GM12891 (cell line): ENCODE measurements at regions not wholly inside any gene's neighbourhood (a gene's known extent, or its start where the extent isn't known, plus 50 kb on each side); places are given as distances from the start of the nearest gene placed in this dataset.

Source experiments
- POLR2A ChIP-seq: IDR thresholded peaks from 2 replicates; pipeline ENCODE4 v1.6.1; 2011; ENCODE audit warnings: low read depth, low read length, control low read depth
- POLR2AphosphoS5 ChIP-seq: IDR thresholded peaks from 2 replicates; pipeline ENCODE4 v1.6.1; 2011; ENCODE audit warnings: low read depth, low read length, control low read depth
- SPI1 ChIP-seq: IDR thresholded peaks from 2 replicates; pipeline ENCODE4 v1.6.1; 2011; ENCODE audit warnings: low read depth, low read length, control low read depth
- TAF1 ChIP-seq: IDR thresholded peaks from 2 replicates; pipeline ENCODE4 v1.6.1; 2011; ENCODE audit warnings: low read depth, low read length, control low read depth

DNA sequence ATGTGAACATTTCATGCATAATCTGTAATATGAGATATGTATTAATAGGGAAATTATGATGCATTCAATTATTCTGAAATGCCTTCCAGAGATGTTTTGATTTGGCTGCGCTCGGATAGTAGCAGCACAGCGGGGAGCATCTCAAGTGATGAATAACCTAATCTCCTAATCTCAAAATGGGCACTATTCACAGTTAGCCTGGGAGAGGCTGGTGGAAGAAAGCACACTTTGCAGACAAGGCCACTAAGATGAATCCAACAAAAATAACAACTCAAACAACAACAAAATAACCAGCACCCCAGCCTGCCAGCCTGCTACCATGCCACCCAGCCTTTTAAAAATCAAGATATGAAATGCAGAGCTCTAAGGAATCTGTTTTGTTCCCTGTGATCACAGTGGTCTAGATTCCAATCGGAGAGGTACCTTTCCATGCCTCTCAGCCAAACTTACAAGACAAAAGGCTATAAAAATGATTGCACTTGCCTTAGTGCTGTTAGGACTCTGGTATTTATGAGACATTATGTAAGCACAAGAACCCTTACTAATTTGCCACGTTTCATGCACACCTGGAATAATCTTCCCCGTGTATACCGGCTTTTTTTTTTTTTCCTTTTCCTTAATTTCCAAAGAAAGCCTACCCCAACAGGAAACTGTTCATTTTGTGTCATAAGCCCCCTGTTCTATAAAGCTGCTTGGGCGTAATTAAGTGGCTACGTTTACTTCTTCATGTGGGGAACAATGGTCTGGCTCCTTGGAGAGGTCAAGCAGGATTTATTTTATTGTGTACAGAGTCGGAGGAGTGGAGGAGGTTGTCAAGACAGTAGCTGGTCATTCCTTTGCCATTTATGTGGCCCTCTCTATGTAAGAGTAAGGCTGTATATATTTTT lies 526.9 kb upstream of the FANCL start:
- TF ChIP-seq POLR2A (no peak), POLR2AphosphoS5 (no peak), SPI1 (no peak), TAF1 (no peak)
